IMR-90 (cell line): ENCODE measurements at regions not wholly inside any gene's neighbourhood (a gene's known extent, or its start where the extent isn't known, plus 50 kb on each side); places are given as distances from the start of the nearest gene placed in this dataset.

ENCODE experiments used
- CEBPB ChIP-seq: IDR thresholded peaks from 2 replicates; pipeline ENCODE4 v1.6.1; 2012; ENCODE audit warnings: low read depth, low read length, improper control_type of control experiment
- CTCF ChIP-seq: conservative IDR thresholded peaks from 2 replicates; pipeline ENCODE4 v1.5.1; 2012; ENCODE audit warnings: mild to moderate bottlenecking, low read depth, low read length, improper control_type of control experiment
- MAFK ChIP-seq: IDR thresholded peaks from 2 replicates; pipeline ENCODE4 v1.6.1; 2012; ENCODE audit warnings: low read depth, low read length, improper control_type of control experiment
- POLR2A ChIP-seq: IDR thresholded peaks from 2 replicates; pipeline ENCODE4 v1.6.1; 2012; ENCODE audit warnings: mild to moderate bottlenecking, low read depth, low read length
- RAD21 ChIP-seq: IDR thresholded peaks from 2 replicates; pipeline ENCODE4 v1.6.1; 2012; ENCODE audit warnings: low read length, improper control_type of control experiment
- RCOR1 ChIP-seq: IDR thresholded peaks from 2 replicates; pipeline ENCODE4 v1.6.1; 2012; ENCODE audit warnings: mild to moderate bottlenecking, low read length, improper control_type of control experiment; ENCODE audit not compliant: insufficient replicate concordance
- RFX5 ChIP-seq: IDR thresholded peaks from 2 replicates; pipeline ENCODE4 v1.8.0; 2012; ENCODE audit warnings: low read depth, mild to moderate bottlenecking, low read length, moderate library complexity
- SMC3 ChIP-seq: fragments of 150-350 bp; IDR thresholded peaks from 2 replicates; pipeline ENCODE4 v1.6.1; 2016; ENCODE audit warnings: low read depth, mild to moderate bottlenecking, antibody characterized with exemption, low read length, moderate library complexity
- USF2 ChIP-seq: fragments of 150-350 bp; IDR thresholded peaks from 2 replicates; pipeline ENCODE4 v1.6.1; 2017; ENCODE audit warnings: mild to moderate bottlenecking, antibody characterized with exemption, low read length, low read depth
- TF ChIP-seq, protein P1 (sequence below): fragments of 150-350 bp; IDR thresholded peaks from 2 replicates; pipeline ENCODE4 v1.6.1; 2016; ENCODE audit warnings: low read depth, mild to moderate bottlenecking, low read length, moderate library complexity, borderline replicate concordance

- no peak for TF ChIP-seq CTCF
- no peak for TF ChIP-seq POLR2A
- TF ChIP-seq MAFK, result no peak
- TF ChIP-seq SMC3, result no peak
- TF ChIP-seq, protein P1, sequence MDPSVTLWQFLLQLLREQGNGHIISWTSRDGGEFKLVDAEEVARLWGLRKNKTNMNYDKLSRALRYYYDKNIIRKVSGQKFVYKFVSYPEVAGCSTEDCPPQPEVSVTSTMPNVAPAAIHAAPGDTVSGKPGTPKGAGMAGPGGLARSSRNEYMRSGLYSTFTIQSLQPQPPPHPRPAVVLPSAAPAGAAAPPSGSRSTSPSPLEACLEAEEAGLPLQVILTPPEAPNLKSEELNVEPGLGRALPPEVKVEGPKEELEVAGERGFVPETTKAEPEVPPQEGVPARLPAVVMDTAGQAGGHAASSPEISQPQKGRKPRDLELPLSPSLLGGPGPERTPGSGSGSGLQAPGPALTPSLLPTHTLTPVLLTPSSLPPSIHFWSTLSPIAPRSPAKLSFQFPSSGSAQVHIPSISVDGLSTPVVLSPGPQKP, result no peak
- TF ChIP-seq CEBPB, result no peak
- no peak for TF ChIP-seq RFX5
- no peak for TF ChIP-seq RCOR1
- no peak for TF ChIP-seq USF2
- no peak for TF ChIP-seq RAD21
These were observed 189.8 kb upstream of the ADAMTS5 start for GRCh38 chr21:27156666-27157065.
